Smooth muscle cell (in vitro differentiated cells): ENCODE measurements at regions not wholly inside any gene's neighbourhood (a gene's known extent, or its start where the extent isn't known, plus 50 kb on each side); places are given as distances from the start of the nearest gene placed in this dataset.

Experiments
- DNase-seq: peaks from one replicate; lab custom pipeline; 2025; ENCODE audit not compliant: unreplicated experiment; lab: John Stamatoyannopoulos, UW
- H2AFZ ChIP-seq: fragments of 200-600 bp; sonication (generic); 2 replicates; pipeline ENCODE4 v1.6.0; 2016; ENCODE audit warnings: antibody characterized with exemption, low read depth, mild to moderate bottlenecking
- H3F3A ChIP-seq: fragments of 200-600 bp; sonication (generic); 2 replicates; pipeline ENCODE4 v1.6.0; 2017; ENCODE audit warnings: antibody characterized with exemption, low read depth
- H3K27ac ChIP-seq: fragments of 200-600 bp; sonication (generic); 2 replicates; pipeline ENCODE4 v1.5.1; 2016; ENCODE audit warnings: low read depth, mild to moderate bottlenecking
- H3K27me3 ChIP-seq: fragments of 200-600 bp; sonication (generic); 2 replicates; pipeline ENCODE4 v1.6.1; 2016; ENCODE audit warnings: low read depth, mild to moderate bottlenecking
- H3K36me3 ChIP-seq: fragments of 200-600 bp; sonication (generic); 2 replicates; pipeline ENCODE4 v1.5.1; 2016; ENCODE audit warnings: low read depth
- H3K4me1 ChIP-seq: fragments of 200-600 bp; sonication (generic); 2 replicates; pipeline ENCODE4 v1.5.1; 2016; ENCODE audit warnings: low read depth
- H3K4me2 ChIP-seq: fragments of 200-600 bp; sonication (generic); 2 replicates; pipeline ENCODE4 v1.6.0; 2016; ENCODE audit warnings: mild to moderate bottlenecking
- H3K4me3 ChIP-seq: fragments of 200-600 bp; sonication (generic); 2 replicates; pipeline ENCODE4 v1.5.1; 2016; ENCODE audit warnings: mild to moderate bottlenecking
- H3K79me2 ChIP-seq: fragments of 200-600 bp; sonication (generic); 2 replicates; pipeline ENCODE4 v1.6.0; 2016; ENCODE audit warnings: low read depth, mild to moderate bottlenecking
- H3K9ac ChIP-seq: fragments of 200-600 bp; sonication (generic); 2 replicates; pipeline ENCODE4 v1.6.0; 2016; ENCODE audit warnings: low read depth
- H3K9me3 ChIP-seq: fragments of 200-600 bp; sonication (generic); replicated peaks from 2 replicates; pipeline ENCODE4 v1.5.1; 2016; ENCODE audit warnings: low read depth
- H4K20me1 ChIP-seq: fragments of 200-600 bp; sonication (generic); 2 replicates; pipeline ENCODE4 v1.6.0; 2016; ENCODE audit warnings: low read depth
- CTCF ChIP-seq: fragments of 200-600 bp; sonication (generic); IDR thresholded peaks from 2 replicates; pipeline ENCODE4 v1.5.1; 2017; ENCODE audit warnings: borderline replicate concordance, mild to moderate bottlenecking, antibody characterized with exemption; ENCODE audit not compliant: insufficient read depth, poor library complexity, severe bottlenecking
- WGBS: methylation state at CpG from one replicate; pipeline ENCODE4 v1.1.7; 2016; ENCODE audit warnings: low lambda C conversion rate; 5-methylcytosine and 5-hydroxymethylcytosine counted together

DNA sequence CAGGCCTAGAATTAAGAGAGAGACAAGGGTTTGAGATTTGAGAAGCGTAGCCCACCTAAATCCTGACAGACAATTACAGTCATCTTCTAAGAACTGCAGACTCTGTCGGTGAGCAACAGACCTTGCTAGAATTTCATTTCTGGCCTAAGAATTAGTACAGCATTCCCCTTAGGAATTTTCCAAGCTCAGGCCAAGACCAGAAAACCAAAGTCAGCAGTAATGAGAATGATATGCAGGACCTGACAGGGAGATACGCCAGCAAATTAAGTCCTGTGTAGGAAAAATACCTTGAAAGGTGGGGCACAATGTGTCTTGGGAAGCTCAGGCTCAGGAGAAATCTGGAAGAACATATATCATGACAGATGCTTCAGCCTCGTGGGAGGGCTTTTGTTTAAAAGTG, 52.7 kb upstream of the HERPUD2 start:
- Histone ChIP-seq H3K9ac (no peak overlapping the region), H3K4me2 (peak overlapping the region; percentile 49)
- DNase-seq = no peak

DNA sequence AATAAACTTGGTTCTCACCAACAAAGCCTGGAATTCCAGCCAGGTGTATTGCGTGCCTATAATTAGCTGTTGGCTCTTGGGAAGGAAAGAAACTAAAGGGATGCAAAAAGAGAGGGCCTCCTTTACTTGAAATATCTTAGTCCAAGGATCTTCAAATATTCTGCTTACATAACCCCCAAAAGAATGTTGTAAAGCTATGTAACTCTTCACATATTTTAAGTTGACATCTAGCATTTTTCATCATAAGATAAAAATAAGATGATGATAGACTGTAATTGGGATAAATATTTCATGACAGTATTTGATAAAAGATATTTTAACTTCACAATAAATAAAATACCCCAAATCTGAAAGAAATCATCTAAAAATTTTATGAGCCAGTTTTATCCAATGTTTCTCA, 52.5 kb upstream of the SEPTIN7 start:
- H3K4me1 ChIP-seq = peaks cover 15% of the 10 kb centered on the region

More for the DNA sequence above, 52.7 kb upstream of the HERPUD2 start:
- Histone ChIP-seq H3K4me1 (peaks cover 8% of the 10 kb centered on the region), H3K9me3 (no peaks in the 10 kb centered on the region), H3K4me3 (no peak overlapping the region), H2AFZ (no peak overlapping the region), H4K20me1 (no peaks in the 10 kb centered on the region), H3F3A (peaks cover 5% of the 10 kb centered on the region), H3K79me2 (no peaks in the 10 kb centered on the region), H3K36me3 (no peaks in the 10 kb centered on the region), H3K27ac (peak overlapping the region; percentile 47), H3K27me3 (no peaks in the 10 kb centered on the region)
- no peak for TF ChIP-seq CTCF
- WGBS = 54% methylated on average over 4 of the region's 4 CpGs

GRCh38 chr7:35749556-35749955, 51.3 kb upstream of the SEPTIN7 start:
- Histone ChIP-seq H3F3A (peaks cover 21% of the 10 kb centered on the region), H3K9ac (no peak overlapping the region), H3K27ac (peak overlapping the region; percentile 25), H3K9me3 (no peaks in the 10 kb centered on the region), H3K36me3 (no peaks in the 10 kb centered on the region), H4K20me1 (no peaks in the 10 kb centered on the region), H3K79me2 (no peaks in the 10 kb centered on the region), H3K4me3 (no peak overlapping the region), H3K27me3 (no peaks in the 10 kb centered on the region), H2AFZ (no peak overlapping the region), H3K4me1 (peaks cover 25% of the 10 kb centered on the region), H3K4me2 (peak overlapping the region; percentile 49)
- TF ChIP-seq CTCF = no peak
- WGBS = 50% methylated on average over 2 of the region's 2 CpGs
- no peak for DNase-seq

More for the DNA sequence above, 52.5 kb upstream of the SEPTIN7 start:
- Histone ChIP-seq H3K27ac (peak overlapping the region; percentile 47), H3K27me3 (no peaks in the 10 kb centered on the region), H3F3A (peaks cover 13% of the 10 kb centered on the region), H4K20me1 (no peaks in the 10 kb centered on the region), H3K4me3 (no peak overlapping the region), H3K9ac (no peak overlapping the region), H3K36me3 (no peaks in the 10 kb centered on the region), H3K9me3 (no peaks in the 10 kb centered on the region), H3K4me2 (peak overlapping the region; percentile 49), H3K79me2 (no peaks in the 10 kb centered on the region), H2AFZ (no peak overlapping the region)
- WGBS = 67% methylated on average over 1 of the region's 1 CpG
- TF ChIP-seq CTCF = no peak
- DNase-seq = no peak
